ENCODE measurements at regions not wholly inside any gene's neighbourhood (a gene's known extent, or its start where the extent isn't known, plus 50 kb on each side); places are given as distances from the start of the nearest gene placed in this dataset.

DNA sequence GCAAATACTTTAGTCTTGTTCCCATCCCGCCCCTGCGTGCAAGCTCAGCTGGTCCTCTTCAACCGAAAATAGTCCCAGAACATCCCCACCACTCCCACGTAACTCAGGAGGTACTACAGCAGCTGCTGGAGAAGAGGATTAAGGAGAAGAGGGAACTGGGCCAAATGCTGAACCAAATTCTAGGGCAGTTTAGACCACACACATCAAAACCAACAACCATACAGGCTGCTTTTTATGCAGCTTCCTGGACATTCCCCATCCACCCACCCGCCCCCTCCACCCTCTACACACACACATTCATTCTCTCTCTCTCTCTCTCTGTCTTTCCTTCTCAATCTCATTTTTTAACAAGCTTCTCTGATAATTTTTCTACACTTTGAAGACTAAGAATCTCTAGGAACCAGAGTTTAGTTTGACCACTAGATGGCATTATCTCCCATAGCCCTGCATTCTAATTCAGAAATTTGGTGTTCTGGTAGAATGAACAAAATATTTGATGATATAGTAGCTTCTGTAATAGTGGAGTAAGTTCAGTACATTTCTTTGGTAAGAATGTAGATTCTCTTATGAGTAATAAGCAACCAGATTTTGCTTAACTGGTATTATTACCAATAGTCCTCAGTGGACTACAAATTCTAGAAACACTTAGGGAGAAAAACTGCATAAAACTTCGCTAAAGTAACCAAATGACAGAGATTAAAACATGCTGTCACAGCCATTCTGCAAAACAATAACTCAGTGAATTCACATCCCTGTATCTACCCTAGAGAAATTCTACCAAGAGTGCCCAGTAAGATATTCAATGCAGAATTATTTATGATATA, 52.1 kb upstream of the BEND6 start:
- no peak for TF ChIP-seq ZNF274 (IDR thresholded peaks at IDR 0.05; ENCODE audit: low read depth, low read length)
- no peak for TF ChIP-seq YY1 (IDR thresholded peaks at IDR 0.05; ENCODE audit: insufficient read depth, insufficient read length)
- no peak for TF ChIP-seq SUZ12 (IDR thresholded peaks at IDR 0.05; ENCODE audit: extremely low read depth, insufficient read depth, insufficient read length)

All from NT2/D1 (cell line).